ENCODE measurements at regions not wholly inside any gene's neighbourhood (a gene's known extent, or its start where the extent isn't known, plus 50 kb on each side); places are given as distances from the start of the nearest gene placed in this dataset.

- Histone ChIP-seq H3K27ac (ENCODE audit: low read length) (no peak overlapping the region), H3K9me3 (ENCODE audit: control insufficient read depth, low read length) (no peaks in the 10 kb centered on the region), H3K4me3 (ENCODE audit: low read length) (no peak overlapping the region), H3K27me3 (ENCODE audit: control insufficient read depth, insufficient read depth) (no peaks in the 10 kb centered on the region), H3K4me1 (ENCODE audit: control insufficient read depth, insufficient read depth, low read length) (no peaks in the 10 kb centered on the region)
- no peak for ATAC-seq
- intact Hi-C loops (cut with DNase I), result no loop called here
- whole genome bisulfite sequencing, result 82% methylated on average over 1 of the region's 1 CpG
- DNase-seq, result no peak
Measured at GRCh38 chr1:103942029-103942428, 192.3 kb downstream of the AMY1C start.

- intact Hi-C loops (cut with DNase I), result no loop called here
Measured at GRCh38 chr1:103945774-103946173, 196.1 kb downstream of the AMY1C start.

DNA sequence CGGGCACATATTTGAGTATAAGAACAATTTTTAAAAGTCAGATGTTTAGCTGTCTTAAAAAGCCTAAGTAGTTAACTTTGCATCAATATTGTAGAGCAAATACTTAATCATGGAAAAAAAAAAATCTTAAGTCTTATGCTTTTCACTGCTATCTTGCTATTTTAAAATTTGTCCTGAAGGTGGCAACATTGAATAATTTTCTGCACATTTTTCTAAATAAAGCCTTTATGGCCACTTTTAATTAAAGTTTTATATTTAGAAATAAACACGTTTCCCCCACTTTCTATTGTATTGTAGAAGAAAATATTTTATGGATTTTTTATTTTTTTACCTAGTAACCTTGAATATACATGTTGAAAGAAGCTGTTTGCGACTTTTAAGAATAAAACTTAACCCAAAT lies 198.8 kb downstream of the AMY1C start:
- ATAC-seq, result no peak
- Histone ChIP-seq H3K27ac (ENCODE audit: low read length) (no peak overlapping the region), H3K27me3 (ENCODE audit: control insufficient read depth, insufficient read depth) (no peaks in the 10 kb centered on the region), H3K4me3 (ENCODE audit: low read length) (no peak overlapping the region), H3K4me1 (ENCODE audit: control insufficient read depth, insufficient read depth, low read length) (no peaks in the 10 kb centered on the region), H3K9me3 (ENCODE audit: control insufficient read depth, low read length) (no peaks in the 10 kb centered on the region)
- no peak for DNase-seq
- intact Hi-C loops (cut with DNase I), result no loop called here
- WGBS, result 38% methylated on average over 3 of the region's 3 CpGs

More at GRCh38 chr1:103945774-103946173, 196.1 kb downstream of the AMY1C start:
- Histone ChIP-seq H3K9me3 (ENCODE audit: control insufficient read depth, low read length) (no peaks in the 10 kb centered on the region), H3K4me3 (ENCODE audit: low read length) (no peak overlapping the region), H3K27me3 (ENCODE audit: control insufficient read depth, insufficient read depth) (no peaks in the 10 kb centered on the region), H3K4me1 (ENCODE audit: control insufficient read depth, insufficient read depth, low read length) (no peaks in the 10 kb centered on the region), H3K27ac (ENCODE audit: low read length) (no peak overlapping the region)
- 30% methylated on average over 3 of the region's 3 CpGs for whole genome bisulfite sequencing
- no peak for DNase-seq
- ATAC-seq, result no peak

- no peak overlapping the region for H3K4me3 ChIP-seq (ENCODE audit: low read length)
- no peaks in the 10 kb centered on the region for H3K27me3 ChIP-seq (ENCODE audit: control insufficient read depth, insufficient read depth)
- no peak for DNase-seq
- no peaks in the 10 kb centered on the region for H3K4me1 ChIP-seq (ENCODE audit: control insufficient read depth, insufficient read depth, low read length)
- intact Hi-C loops (cut with DNase I), result no loop called here
- no peak overlapping the region for H3K27ac ChIP-seq (ENCODE audit: low read length)
- no peak for ATAC-seq
- H3K9me3 ChIP-seq (ENCODE audit: control insufficient read depth, low read length), result no peaks in the 10 kb centered on the region
Measured at GRCh38 chr1:103949779-103950178, 200.1 kb downstream of the AMY1C start.

DNA sequence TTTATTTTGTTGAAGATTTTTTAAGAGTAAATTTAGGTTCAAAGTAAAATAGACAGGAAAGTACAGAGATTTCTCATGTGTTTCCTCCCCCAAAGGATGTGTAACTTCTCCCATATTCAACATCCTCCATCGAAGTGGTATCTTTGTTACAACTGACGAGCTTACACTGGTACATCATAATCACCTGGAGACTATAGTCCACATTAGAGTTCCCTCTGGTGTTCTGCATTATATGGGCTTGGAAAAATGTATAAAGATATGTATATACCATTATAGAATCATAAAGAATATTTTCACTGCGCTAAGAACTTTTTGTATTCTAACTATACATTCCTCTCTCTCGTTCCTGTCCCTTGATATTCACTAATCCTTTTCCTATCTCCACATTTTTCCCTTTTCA lies 203.7 kb downstream of the AMY1C start:
- ATAC-seq, result no peak
- intact Hi-C loops (cut with DNase I), result no loop called here
- no peaks in the 10 kb centered on the region for H3K27me3 ChIP-seq (ENCODE audit: control insufficient read depth, insufficient read depth)
- DNase-seq, result no peak
- H3K4me3 ChIP-seq (ENCODE audit: low read length), result no peak overlapping the region
- no peaks in the 10 kb centered on the region for H3K9me3 ChIP-seq (ENCODE audit: control insufficient read depth, low read length)
- no peak overlapping the region for H3K27ac ChIP-seq (ENCODE audit: low read length)
- no peaks in the 10 kb centered on the region for H3K4me1 ChIP-seq (ENCODE audit: control insufficient read depth, insufficient read depth, low read length)
- 53% methylated on average over 4 of the region's 4 CpGs for WGBS

GRCh38 chr1:103958699-103959098 lies 209.0 kb downstream of the AMY1C start:
- no peaks in the 10 kb centered on the region for H3K9me3 ChIP-seq (ENCODE audit: control insufficient read depth, low read length)
- DNase-seq, result no peak
- no peaks in the 10 kb centered on the region for H3K4me1 ChIP-seq (ENCODE audit: control insufficient read depth, insufficient read depth, low read length)
- ATAC-seq, result no peak
- no peak overlapping the region for H3K27ac ChIP-seq (ENCODE audit: low read length)
- 70% methylated on average over 1 of the region's 1 CpG for WGBS
- intact Hi-C loops (cut with DNase I), result no loop called here
- H3K4me3 ChIP-seq (ENCODE audit: low read length), result no peak overlapping the region
- no peaks in the 10 kb centered on the region for H3K27me3 ChIP-seq (ENCODE audit: control insufficient read depth, insufficient read depth)

GRCh38 chr1:103959565-103959964 lies 209.9 kb downstream of the AMY1C start:
- H3K4me3 ChIP-seq (ENCODE audit: low read length), result no peak overlapping the region
- no peaks in the 10 kb centered on the region for H3K27me3 ChIP-seq (ENCODE audit: control insufficient read depth, insufficient read depth)
- intact Hi-C loops (cut with DNase I), result no loop called here
- H3K9me3 ChIP-seq (ENCODE audit: control insufficient read depth, low read length), result no peaks in the 10 kb centered on the region
- no peaks in the 10 kb centered on the region for H3K4me1 ChIP-seq (ENCODE audit: control insufficient read depth, insufficient read depth, low read length)
- no peak for ATAC-seq
- 70% methylated on average over 4 of the region's 4 CpGs for WGBS
- H3K27ac ChIP-seq (ENCODE audit: low read length), result no peak overlapping the region
- no peak for DNase-seq

- Histone ChIP-seq H3K4me1 (ENCODE audit: control insufficient read depth, insufficient read depth, low read length) (no peaks in the 10 kb centered on the region), H3K4me3 (ENCODE audit: low read length) (no peak overlapping the region), H3K27ac (ENCODE audit: low read length) (no peak overlapping the region), H3K27me3 (ENCODE audit: control insufficient read depth, insufficient read depth) (no peaks in the 10 kb centered on the region), H3K9me3 (ENCODE audit: control insufficient read depth, low read length) (no peaks in the 10 kb centered on the region)
- DNase-seq (no peak), ATAC-seq (no peak)
- intact Hi-C loops (cut with DNase I), result no loop called here
- 64% methylated on average over 3 of the region's 3 CpGs for WGBS
Measured at GRCh38 chr1:103960045-103960444, 210.3 kb downstream of the AMY1C start.

DNA sequence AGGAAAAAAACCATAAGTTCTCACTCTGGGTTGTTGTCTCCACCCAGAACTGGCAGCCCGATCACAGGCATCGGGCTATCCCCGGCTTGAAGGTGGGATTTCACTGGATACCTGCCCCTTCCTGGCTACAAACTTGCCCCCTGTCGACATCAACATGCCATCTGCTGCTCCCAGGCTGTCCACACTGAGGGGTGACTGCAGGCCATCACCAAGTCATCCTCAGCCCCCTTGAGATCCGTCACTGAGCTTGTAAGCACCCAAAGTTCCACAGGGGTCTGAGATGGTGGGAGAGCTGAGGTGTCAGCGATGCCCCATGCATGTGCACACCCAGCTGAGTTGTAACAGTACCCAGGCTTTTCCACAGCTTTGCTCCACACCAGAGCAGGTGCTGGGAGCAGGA lies 211.0 kb downstream of the AMY1C start:
- no peak overlapping the region for H3K27ac ChIP-seq (ENCODE audit: low read length)
- intact Hi-C loops (cut with DNase I), result no loop called here
- no peaks in the 10 kb centered on the region for H3K27me3 ChIP-seq (ENCODE audit: control insufficient read depth, insufficient read depth)
- 77% methylated on average over 6 of the region's 6 CpGs for WGBS
- no peaks in the 10 kb centered on the region for H3K9me3 ChIP-seq (ENCODE audit: control insufficient read depth, low read length)
- no peak for ATAC-seq
- H3K4me3 ChIP-seq (ENCODE audit: low read length), result no peak overlapping the region
- peak in 1 of 3 donors; percentile 16 for DNase-seq
- H3K4me1 ChIP-seq (ENCODE audit: control insufficient read depth, insufficient read depth, low read length), result no peaks in the 10 kb centered on the region

GRCh38 chr1:103986792-103987191 lies 237.1 kb downstream of the AMY1C start:
- Histone ChIP-seq H3K27ac (ENCODE audit: low read length) (no peak overlapping the region), H3K4me1 (ENCODE audit: control insufficient read depth, insufficient read depth, low read length) (no peaks in the 10 kb centered on the region), H3K4me3 (ENCODE audit: low read length) (no peak overlapping the region), H3K9me3 (ENCODE audit: control insufficient read depth, low read length) (no peaks in the 10 kb centered on the region), H3K27me3 (ENCODE audit: control insufficient read depth, insufficient read depth) (no peaks in the 10 kb centered on the region)
- DNase-seq, result no peak
- ATAC-seq, result no peak
- intact Hi-C loops (cut with DNase I), result no loop called here
- WGBS, result 90% methylated on average over 3 of the region's 3 CpGs

- Histone ChIP-seq H3K9me3 (ENCODE audit: control insufficient read depth, low read length) (no peaks in the 10 kb centered on the region), H3K4me1 (ENCODE audit: control insufficient read depth, insufficient read depth, low read length) (no peaks in the 10 kb centered on the region), H3K27ac (ENCODE audit: low read length) (no peak overlapping the region), H3K4me3 (ENCODE audit: low read length) (no peak overlapping the region), H3K27me3 (ENCODE audit: control insufficient read depth, insufficient read depth) (no peaks in the 10 kb centered on the region)
- 31% methylated on average over 3 of the region's 3 CpGs for WGBS
- no peak for DNase-seq
- intact Hi-C loops (cut with DNase I), result no loop called here
- ATAC-seq, result no peak
Measured at GRCh38 chr1:103997631-103998030, 247.9 kb downstream of the AMY1C start.

DNA sequence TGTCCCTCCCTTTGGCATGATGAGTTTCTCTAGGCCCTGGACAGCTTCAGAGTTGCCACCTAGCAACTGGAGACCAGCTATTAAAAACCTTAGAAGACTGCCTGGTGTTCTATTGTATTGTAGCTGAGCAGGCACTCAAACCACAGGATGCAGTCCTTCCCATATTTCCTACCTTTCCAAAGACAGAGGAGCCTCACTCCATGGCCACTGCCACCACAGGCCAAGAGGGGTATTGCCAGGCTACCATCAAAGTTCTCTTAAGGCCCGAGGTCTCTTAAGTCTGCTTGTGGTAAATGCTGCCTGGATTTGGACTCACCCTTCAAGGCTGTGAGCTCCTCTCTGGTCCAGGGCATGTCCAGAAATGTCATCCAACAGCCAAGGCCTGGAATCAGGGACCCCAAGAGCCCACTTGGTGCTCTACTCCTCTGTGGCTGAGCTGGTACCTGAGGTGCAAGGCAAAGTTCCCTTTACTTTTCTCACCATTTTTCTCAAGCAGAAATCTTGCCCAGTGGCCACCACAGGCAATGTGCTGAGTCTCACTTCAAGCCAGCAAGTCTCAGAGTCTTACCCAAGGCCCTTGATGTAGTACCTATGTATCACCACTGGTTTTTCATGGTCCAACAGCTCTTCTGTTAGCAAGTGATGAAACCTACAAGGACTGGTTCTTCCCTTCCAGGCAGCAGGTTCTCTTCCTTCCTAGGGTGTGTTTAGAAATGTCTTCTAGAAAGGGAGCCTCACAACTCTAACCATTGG lies 269.4 kb downstream of the AMY1C start:
- Histone ChIP-seq H3K4me3 (ENCODE audit: low read length) (no peak overlapping the region), H3K27me3 (ENCODE audit: control insufficient read depth, insufficient read depth) (no peaks in the 10 kb centered on the region), H3K9me3 (ENCODE audit: control insufficient read depth, low read length) (peaks cover 1% of the 10 kb centered on the region), H3K27ac (ENCODE audit: low read length) (no peak overlapping the region), H3K4me1 (ENCODE audit: control insufficient read depth, insufficient read depth, low read length) (no peaks in the 10 kb centered on the region)
- DNase-seq, result peak in 1 of 3 donors; percentile 13
- intact Hi-C loops (cut with DNase I), result no loop called here
- no peak for ATAC-seq
- WGBS, result 67% methylated on average over 1 of the region's 1 CpG
